Memory B cell (primary cell): ENCODE measurements at regions not wholly inside any gene's neighbourhood (a gene's known extent, or its start where the extent isn't known, plus 50 kb on each side); places are given as distances from the start of the nearest gene placed in this dataset.

ENCODE experiments used
- ATAC-seq: fragments of 150-1000 bp; cut with Tn5 transposase; 2 replicates; pipeline ENCODE4 v1.10.0; 2021; ENCODE audit warnings: low read depth, mild to moderate bottlenecking, moderate library complexity
- DNase-seq, 2 donors: peaks; one replicate each; pipeline ENCODE4 v3.0.0; 2022; ENCODE audit warnings: low spot score in 2 of 2
- H3K27ac Mint-ChIP-seq: one replicate; pipeline ENCODE4 v1.8.0; 2022; ENCODE audit warnings: mild to moderate bottlenecking, moderate library complexity, mixed read lengths
- H3K27me3 Mint-ChIP-seq: one replicate; pipeline ENCODE4 v1.8.0; 2022; ENCODE audit warnings: mixed read lengths
- H3K36me3 Mint-ChIP-seq: one replicate; pipeline ENCODE4 v1.8.0; 2022; ENCODE audit warnings: mild to moderate bottlenecking, mixed read lengths
- H3K4me1 Mint-ChIP-seq: one replicate; pipeline ENCODE4 v1.8.0; 2022; ENCODE audit warnings: mixed read lengths
- H3K4me3 Mint-ChIP-seq: one replicate; pipeline ENCODE4 v1.8.0; 2022; ENCODE audit warnings: mild to moderate bottlenecking, moderate library complexity, mixed read lengths
- H3K9me3 Mint-ChIP-seq: one replicate; pipeline ENCODE4 v1.8.0; 2022; ENCODE audit warnings: mixed read lengths

DNA sequence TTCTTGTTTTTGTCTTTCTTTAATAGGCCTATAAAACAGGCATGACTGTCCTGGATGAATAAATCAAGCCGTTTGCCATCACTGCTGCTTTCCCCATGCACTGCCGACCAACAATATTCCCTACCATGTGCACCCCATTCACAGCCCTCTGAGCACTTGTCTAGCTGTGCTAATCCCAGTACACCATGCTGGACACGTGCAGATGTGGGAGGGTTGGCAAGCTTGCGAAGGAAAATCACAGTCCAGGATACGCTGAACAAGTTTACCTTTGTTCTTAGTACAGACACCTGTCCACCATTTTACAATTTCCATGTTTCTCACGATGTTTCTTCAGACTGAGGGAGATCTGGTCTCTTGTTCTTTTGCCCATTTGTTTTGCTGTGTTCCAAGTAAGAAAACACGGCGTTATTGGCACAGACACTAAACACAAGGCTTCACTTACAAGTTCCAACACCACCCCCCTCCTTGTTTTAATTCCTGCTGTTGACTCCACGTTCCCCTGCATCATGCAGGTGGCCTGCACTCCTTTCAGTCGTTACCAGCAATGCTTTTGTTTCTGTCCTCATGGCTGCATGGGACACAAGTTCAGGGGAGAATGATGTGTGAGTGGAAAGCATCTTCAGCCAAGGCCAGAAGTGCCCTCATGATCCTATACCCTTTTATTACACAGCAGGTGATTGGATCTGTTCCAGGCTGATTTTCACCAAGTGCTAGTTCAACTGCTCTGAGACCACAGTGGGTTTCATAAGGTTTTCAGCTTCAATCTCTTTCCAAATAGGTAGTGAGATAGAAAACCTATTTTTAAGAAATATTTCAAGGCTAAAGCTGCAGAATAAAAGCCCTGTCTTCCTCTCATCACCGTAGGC lies 608.9 kb downstream of the IRX1 start:
- Mint-ChIP-seq H3K27me3 (no peaks in the 10 kb centered on the region), H3K36me3 (no peaks in the 10 kb centered on the region), H3K9me3 (peaks cover 2% of the 10 kb centered on the region), H3K4me3 (no peak overlapping the region), H3K4me1 (no peaks in the 10 kb centered on the region), H3K27ac (no peak overlapping the region)
- DNase-seq (no peak), ATAC-seq (no peak)

DNA sequence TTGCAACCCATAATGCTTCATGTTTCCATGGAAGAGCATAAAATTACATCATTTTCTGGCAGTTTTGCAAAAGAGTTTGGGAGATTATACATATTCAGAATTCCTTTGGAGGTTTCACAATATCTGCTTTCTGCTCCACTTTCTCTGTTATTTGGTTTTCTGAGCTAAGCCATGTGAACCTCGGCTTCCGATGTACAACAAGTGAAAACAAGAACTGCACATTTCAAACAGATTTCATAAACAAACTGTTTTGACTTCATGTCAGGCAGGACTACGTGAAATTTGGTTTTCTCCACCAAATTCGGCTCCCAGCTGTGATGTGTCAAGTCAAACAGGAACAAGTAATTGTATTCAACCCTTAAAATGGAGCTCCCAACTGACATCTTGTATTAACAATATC lies 609.8 kb downstream of the IRX1 start:
- DNase-seq = no peak
- no peaks in the 10 kb centered on the region for H3K27me3 Mint-ChIP-seq
- H3K4me1 Mint-ChIP-seq = no peaks in the 10 kb centered on the region
- no peak overlapping the region for H3K27ac Mint-ChIP-seq
- H3K36me3 Mint-ChIP-seq = no peaks in the 10 kb centered on the region
- no peak overlapping the region for H3K4me3 Mint-ChIP-seq
- ATAC-seq = no peak
- peaks cover 2% of the 10 kb centered on the region for H3K9me3 Mint-ChIP-seq

DNA sequence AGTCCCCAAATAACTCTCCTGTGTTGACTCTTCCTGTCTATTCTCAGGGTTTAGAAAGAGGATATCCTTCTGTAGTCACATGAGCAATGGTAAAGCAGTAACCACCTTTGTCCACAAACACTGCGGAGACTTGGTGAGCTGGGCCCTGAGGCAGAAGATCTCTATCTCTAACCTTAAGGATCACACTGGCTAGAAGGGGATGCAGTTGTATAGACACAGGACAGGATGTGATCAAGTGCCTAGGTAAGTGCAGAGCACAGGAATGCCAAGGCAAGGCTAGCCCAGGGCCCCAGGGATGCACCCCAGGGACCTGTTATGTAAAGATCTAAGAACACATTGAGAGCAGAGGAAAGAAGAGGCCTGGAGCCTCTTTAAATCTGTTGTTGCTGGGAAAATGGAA lies 610.5 kb downstream of the IRX1 start:
- peaks cover 2% of the 10 kb centered on the region for H3K9me3 Mint-ChIP-seq
- H3K27ac Mint-ChIP-seq = no peak overlapping the region
- H3K4me3 Mint-ChIP-seq = no peak overlapping the region
- no peaks in the 10 kb centered on the region for H3K36me3 Mint-ChIP-seq
- H3K4me1 Mint-ChIP-seq = no peaks in the 10 kb centered on the region
- DNase-seq = no peak
- H3K27me3 Mint-ChIP-seq = no peaks in the 10 kb centered on the region
- no peak for ATAC-seq

DNA sequence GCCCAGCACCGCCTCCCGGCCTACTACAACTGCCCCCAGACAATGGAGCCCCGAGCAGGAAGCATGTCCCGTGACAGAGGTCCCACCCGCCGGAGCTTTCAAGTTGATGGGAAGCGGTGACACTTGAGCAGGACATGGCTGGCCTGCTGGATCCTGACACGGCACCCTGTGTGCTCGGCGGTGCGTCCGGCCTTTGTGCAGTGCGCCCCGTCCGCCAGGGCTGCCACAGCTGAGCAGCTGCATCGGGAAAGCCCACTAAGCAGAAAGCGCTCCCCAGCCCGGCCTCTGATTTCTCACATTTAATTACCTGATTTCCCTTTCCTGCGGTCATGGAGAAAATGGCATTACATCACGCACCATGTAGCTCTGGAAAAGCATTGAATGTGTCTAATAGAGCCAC lies 611.9 kb downstream of the IRX1 start:
- H3K4me3 Mint-ChIP-seq = no peak overlapping the region
- H3K27me3 Mint-ChIP-seq = no peaks in the 10 kb centered on the region
- DNase-seq (no peak), ATAC-seq (no peak)
- peaks cover 4% of the 10 kb centered on the region for H3K9me3 Mint-ChIP-seq
- H3K36me3 Mint-ChIP-seq = no peaks in the 10 kb centered on the region
- no peaks in the 10 kb centered on the region for H3K4me1 Mint-ChIP-seq
- no peak overlapping the region for H3K27ac Mint-ChIP-seq

DNA sequence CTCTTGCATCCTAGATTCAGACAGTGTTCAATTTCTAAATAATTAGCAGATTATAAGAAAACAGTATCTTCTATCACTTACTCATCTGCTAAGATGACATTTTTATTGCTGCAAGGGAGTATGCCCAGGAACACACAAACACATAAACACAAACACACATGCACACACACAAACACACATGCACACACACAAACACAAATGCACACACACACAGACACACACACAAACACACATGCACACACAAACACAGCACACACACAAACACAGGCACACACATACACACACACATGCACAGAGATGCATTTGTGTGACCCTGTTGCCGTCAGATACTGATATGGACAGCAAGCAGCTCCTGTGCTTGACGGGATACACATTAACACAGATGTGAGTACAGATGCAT lies 612.9 kb downstream of the IRX1 start:
- DNase-seq = no peak
- Mint-ChIP-seq H3K27ac (no peak overlapping the region), H3K36me3 (no peaks in the 10 kb centered on the region), H3K9me3 (peaks cover 6% of the 10 kb centered on the region), H3K4me1 (no peaks in the 10 kb centered on the region), H3K4me3 (no peak overlapping the region), H3K27me3 (no peaks in the 10 kb centered on the region)
- no peak for ATAC-seq

DNA sequence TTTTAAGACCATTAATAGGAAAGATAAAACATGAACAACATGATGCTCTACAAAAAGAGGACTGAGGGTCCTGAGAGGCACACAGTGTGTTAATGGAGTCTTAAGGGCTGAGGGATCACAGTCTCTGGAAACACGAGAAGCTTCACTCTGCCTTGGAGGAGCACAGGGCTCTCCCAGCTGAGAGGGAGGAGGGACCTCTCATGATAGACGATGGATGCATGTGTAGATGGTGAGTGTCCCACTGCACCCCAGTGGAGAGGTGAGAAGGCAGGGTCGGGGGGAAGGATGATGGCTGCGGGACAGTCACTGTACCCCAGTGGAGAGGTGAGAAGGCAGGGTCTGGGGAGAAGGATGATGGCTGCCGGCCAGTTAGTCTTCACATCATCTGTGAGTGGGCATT lies 613.4 kb downstream of the IRX1 start:
- peaks cover 6% of the 10 kb centered on the region for H3K9me3 Mint-ChIP-seq
- no peaks in the 10 kb centered on the region for H3K27me3 Mint-ChIP-seq
- no peak overlapping the region for H3K27ac Mint-ChIP-seq
- no peak for DNase-seq
- ATAC-seq = no peak
- no peak overlapping the region for H3K4me3 Mint-ChIP-seq
- H3K4me1 Mint-ChIP-seq = no peaks in the 10 kb centered on the region
- H3K36me3 Mint-ChIP-seq = no peaks in the 10 kb centered on the region

DNA sequence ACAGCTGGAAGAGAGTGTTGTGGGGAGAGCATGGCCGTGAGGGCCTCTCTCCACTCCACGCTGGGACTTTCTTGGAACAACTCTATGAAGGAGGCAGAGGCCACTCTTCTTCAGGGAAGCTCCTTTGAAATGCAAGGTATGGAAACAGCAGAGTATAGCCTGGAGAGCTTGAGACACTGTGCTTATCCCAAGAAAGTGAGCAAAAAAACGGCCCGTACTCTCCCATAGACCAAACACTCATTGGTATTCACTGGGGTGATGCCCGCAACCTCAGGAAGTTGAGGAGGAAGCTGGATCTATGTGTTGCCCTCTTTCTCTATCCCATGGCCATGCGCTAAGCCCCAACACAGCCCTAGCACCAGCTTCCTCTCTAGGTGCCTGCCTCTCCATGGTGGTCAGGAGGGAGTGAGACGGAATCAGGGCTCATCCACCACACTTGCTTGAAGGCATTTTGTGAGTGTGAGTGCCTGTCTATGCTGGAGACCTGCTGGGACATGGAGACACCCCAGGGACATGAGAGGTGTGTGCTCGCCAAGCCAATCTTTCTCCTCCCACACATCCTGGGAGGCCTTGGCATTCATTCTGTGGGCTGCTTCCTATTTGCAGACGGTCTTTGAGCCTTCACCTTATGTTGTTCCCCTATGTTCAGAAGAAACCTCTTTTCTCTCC lies 616.6 kb downstream of the IRX1 start:
- Mint-ChIP-seq H3K27me3 (no peaks in the 10 kb centered on the region), H3K27ac (no peak overlapping the region), H3K4me3 (no peak overlapping the region), H3K36me3 (no peaks in the 10 kb centered on the region), H3K4me1 (no peaks in the 10 kb centered on the region), H3K9me3 (peaks cover 9% of the 10 kb centered on the region)
- no peak for DNase-seq
- ATAC-seq = no peak

DNA sequence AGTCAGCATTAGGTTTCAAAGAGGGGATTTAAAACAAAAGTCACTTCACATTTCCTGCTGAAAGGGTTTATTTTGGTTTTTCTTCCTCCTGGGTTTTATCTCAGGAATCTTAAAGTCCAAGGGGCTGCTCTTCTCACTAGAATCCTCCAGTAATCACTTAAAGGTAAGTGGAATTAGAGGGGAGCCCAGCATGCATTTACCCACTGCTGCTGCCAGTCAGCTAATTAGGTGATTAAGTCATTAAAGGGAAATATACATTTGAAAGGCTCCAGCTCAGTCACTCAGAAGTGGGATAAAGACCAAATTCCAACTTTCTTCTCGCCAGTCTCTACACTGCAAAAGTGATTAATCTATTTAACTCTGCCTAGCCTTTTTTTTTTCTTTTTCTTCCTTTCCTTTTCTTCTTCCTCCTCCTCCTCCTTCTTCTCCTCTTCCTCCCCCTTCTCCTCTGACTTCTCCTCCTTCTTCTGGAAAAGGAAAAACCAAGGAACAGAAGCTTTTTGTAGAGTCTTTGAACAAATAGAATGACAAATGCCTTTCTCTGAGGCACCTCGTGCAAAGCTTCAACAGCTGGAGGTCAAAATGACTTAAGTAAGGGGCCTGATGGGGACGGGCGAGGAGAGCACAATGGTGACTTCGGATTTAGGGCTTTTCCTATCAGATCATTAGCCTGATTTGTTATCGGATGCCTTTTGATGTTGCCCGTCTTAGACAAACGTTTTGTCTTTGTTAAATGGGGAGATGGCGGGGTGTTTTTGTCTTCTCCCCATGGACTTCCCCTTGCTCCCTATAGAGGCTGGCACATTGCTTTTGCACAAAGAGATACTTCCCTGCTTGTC lies 617.6 kb downstream of the IRX1 start:
- H3K4me1 Mint-ChIP-seq = no peaks in the 10 kb centered on the region
- H3K36me3 Mint-ChIP-seq = no peaks in the 10 kb centered on the region
- H3K27me3 Mint-ChIP-seq = no peaks in the 10 kb centered on the region
- H3K9me3 Mint-ChIP-seq = peaks cover 9% of the 10 kb centered on the region
- H3K27ac Mint-ChIP-seq = no peak overlapping the region
- H3K4me3 Mint-ChIP-seq = no peak overlapping the region
- ATAC-seq (no peak), DNase-seq (no peak)

DNA sequence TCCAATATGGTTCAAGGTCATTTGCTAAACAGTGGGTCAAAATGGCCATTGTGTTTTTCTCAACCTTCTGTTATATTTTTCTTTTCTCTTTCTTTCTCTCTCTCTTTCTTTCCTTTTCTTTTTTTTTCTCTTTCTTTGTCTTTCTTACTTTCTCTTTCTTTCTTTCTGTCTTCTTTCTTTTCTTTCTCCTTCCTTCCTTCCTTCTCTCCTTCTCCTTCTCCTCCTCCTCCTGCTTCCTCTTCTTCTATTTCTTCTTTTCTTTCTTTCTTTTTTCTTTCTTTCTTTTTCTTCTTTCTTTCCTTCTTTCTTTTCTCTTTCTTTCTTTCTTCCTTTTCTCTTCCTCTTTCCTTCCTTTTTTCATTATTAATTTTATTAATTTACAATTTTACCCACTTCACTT lies 619.5 kb downstream of the IRX1 start:
- ATAC-seq (no peak), DNase-seq (no peak)
- Mint-ChIP-seq H3K9me3 (peaks cover 7% of the 10 kb centered on the region), H3K27me3 (no peaks in the 10 kb centered on the region), H3K4me1 (no peaks in the 10 kb centered on the region), H3K36me3 (no peaks in the 10 kb centered on the region), H3K27ac (no peak overlapping the region), H3K4me3 (no peak overlapping the region)

DNA sequence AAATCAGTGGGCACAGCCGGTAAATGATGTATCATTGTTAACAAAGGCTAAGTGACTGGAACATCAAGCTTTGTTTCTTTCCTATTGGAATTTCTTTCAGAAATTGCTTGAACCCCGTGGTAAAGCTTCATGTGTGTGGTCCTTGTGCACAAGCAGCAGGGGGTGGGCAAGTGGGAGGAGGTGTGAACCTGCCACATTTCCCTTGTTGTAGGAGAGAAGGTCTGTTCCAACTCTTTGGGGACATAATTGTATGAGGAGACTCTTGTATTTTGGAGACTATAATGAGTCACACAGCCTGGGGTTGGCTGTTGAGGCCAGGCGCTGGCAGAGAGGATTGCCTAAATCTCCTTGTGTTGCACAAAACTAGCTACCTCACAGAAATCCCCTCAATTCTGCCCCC lies 620.5 kb downstream of the IRX1 start:
- Mint-ChIP-seq H3K9me3 (peaks cover 7% of the 10 kb centered on the region), H3K27ac (no peak overlapping the region), H3K4me3 (no peak overlapping the region), H3K27me3 (no peaks in the 10 kb centered on the region), H3K4me1 (no peaks in the 10 kb centered on the region), H3K36me3 (no peaks in the 10 kb centered on the region)
- DNase-seq = no peak
- ATAC-seq = no peak

DNA sequence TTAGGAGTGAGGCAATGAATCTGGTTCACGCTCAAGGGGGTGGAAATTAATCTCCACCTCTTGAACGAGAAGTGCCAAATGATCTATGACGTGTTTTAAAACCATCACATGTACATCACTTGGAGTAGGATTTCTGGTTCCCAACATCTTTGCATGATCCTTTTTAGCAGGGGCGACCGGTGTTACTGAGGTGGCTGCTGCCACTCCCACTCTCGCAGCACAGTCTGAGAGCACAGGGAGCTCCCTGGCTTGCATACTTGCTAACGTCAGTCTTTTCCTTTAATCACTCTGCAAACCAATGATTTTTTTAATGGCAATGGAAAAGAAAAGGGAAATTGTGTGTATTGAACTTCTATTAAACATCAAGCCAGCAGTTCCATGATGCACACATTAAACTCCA lies 624.4 kb downstream of the IRX1 start:
- Mint-ChIP-seq H3K27ac (no peak overlapping the region), H3K36me3 (no peaks in the 10 kb centered on the region), H3K4me1 (no peaks in the 10 kb centered on the region), H3K9me3 (peaks cover 3% of the 10 kb centered on the region), H3K4me3 (no peak overlapping the region), H3K27me3 (no peaks in the 10 kb centered on the region)
- no peak for DNase-seq
- ATAC-seq = no peak

DNA sequence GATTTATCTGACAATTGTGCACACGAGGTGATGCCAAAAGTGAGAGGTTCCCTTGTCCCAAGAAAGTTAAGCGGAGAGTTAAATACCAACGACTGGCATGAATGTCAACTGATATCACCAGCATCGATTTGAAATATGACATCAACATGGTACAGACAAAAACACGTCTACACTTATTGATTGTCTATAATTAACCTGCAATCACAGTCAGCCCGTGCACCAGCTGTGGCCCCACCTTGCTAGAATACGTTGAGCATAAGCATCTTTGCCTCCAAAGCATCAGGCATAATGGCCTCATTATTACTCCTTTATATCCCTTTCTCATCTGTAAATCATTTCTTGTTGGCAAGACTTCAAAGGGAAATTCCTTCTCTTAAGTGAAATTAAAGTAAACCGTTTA lies 625.4 kb downstream of the IRX1 start:
- no peaks in the 10 kb centered on the region for H3K36me3 Mint-ChIP-seq
- H3K27ac Mint-ChIP-seq = no peak overlapping the region
- ATAC-seq (no peak), DNase-seq (no peak)
- H3K4me3 Mint-ChIP-seq = no peak overlapping the region
- H3K27me3 Mint-ChIP-seq = no peaks in the 10 kb centered on the region
- H3K4me1 Mint-ChIP-seq = no peaks in the 10 kb centered on the region
- no peaks in the 10 kb centered on the region for H3K9me3 Mint-ChIP-seq

DNA sequence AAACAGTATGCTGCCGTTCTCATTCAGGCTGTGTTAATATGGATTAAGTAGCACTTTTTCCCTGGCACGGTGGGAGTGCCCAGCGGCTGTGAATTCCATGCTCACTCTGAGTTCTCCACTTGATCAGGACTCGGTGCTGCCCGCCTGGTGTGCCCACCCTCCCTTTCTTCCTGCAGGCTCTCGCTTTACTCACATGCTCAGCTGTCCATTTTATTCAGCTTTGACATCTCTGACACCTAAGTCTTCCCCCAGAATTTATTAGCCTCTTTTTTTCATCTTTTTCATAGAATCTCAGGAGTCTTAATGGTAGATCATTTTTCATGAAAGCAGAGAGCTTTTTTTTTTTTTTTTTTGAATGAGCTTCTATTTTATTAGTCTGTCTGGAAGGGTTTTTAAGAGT lies 626.5 kb downstream of the IRX1 start:
- no peak overlapping the region for H3K27ac Mint-ChIP-seq
- H3K27me3 Mint-ChIP-seq = no peaks in the 10 kb centered on the region
- H3K9me3 Mint-ChIP-seq = no peaks in the 10 kb centered on the region
- no peaks in the 10 kb centered on the region for H3K4me1 Mint-ChIP-seq
- no peak overlapping the region for H3K4me3 Mint-ChIP-seq
- no peak for DNase-seq
- H3K36me3 Mint-ChIP-seq = no peaks in the 10 kb centered on the region
- ATAC-seq = no peak

DNA sequence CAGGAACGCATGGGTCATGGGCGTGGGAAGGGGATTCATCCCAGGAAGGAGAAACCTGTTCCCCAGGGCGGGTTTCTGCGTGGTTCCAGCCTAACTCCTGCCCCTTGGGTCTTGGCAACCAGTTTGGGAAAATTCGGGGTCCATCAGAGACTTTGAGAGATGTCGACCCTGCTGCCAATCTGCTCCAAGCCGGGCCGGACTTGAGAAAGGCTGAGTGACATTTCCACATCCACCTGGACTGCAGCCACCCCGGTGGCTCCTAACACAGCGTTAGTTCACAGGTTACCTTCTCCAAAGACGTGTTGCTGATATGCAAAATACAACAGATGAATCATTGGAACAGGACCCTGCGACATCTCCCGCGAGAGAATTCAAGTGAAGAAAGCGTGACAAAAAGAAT lies 627.2 kb downstream of the IRX1 start:
- H3K36me3 Mint-ChIP-seq = no peaks in the 10 kb centered on the region
- no peak for ATAC-seq
- no peaks in the 10 kb centered on the region for H3K4me1 Mint-ChIP-seq
- H3K9me3 Mint-ChIP-seq = no peaks in the 10 kb centered on the region
- no peak overlapping the region for H3K4me3 Mint-ChIP-seq
- DNase-seq = no peak
- H3K27ac Mint-ChIP-seq = no peak overlapping the region
- no peaks in the 10 kb centered on the region for H3K27me3 Mint-ChIP-seq
